GM12878 (cell line): ENCODE measurements at regions not wholly inside any gene's neighbourhood (a gene's known extent, or its start where the extent isn't known, plus 50 kb on each side); places are given as distances from the start of the nearest gene placed in this dataset.

Experiments
- HDGF ChIP-seq: fragments of 450-650 bp; IDR thresholded peaks from 2 replicates; pipeline ENCODE4 v1.6.1; 2016; ENCODE audit warnings: antibody characterized with exemption
- NR2C2 ChIP-seq: IDR thresholded peaks from 2 replicates; pipeline ENCODE4 v1.6.1; 2011; ENCODE audit warnings: borderline replicate concordance, low read depth; ENCODE audit not compliant: control insufficient read depth, insufficient read length
- POLR2A ChIP-seq: IDR thresholded peaks from 2 replicates; pipeline ENCODE4 v1.6.1; 2011; ENCODE audit warnings: low read depth, mild to moderate bottlenecking, low read length
- TF ChIP-seq, protein P1 (sequence below): IDR thresholded peaks from 2 replicates; pipeline ENCODE4 v1.6.1; 2012; ENCODE audit warnings: improper control_type of control experiment, low read depth, low read length; ENCODE audit not compliant: insufficient replicate concordance
- TF ChIP-seq, protein P2 (sequence below): fragments of 450-650 bp; IDR thresholded peaks from 2 replicates; pipeline ENCODE4 v1.6.1; 2017; ENCODE audit warnings: mild to moderate bottlenecking, moderate library complexity

DNA sequence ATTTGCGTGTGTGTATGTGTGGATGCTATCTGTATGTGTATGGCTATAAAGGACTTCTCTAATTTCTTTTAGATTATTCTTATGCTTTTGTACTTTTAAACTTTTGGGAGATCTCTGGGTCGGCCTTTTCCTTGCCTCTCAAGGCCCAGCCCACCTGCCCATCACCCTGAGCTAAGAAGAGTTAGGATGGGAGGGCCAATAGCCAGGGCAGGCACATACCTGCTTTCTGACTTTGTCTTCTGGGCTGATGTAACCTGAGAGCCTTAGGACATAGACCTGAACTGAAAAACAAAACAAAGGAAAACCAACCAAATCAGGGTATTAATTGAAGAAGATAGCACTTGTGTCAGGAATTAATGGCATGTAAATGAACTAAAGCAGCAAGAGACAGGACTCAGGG lies 100.2 kb downstream of the IRX1 start (continued):
- TF ChIP-seq, protein P1, sequence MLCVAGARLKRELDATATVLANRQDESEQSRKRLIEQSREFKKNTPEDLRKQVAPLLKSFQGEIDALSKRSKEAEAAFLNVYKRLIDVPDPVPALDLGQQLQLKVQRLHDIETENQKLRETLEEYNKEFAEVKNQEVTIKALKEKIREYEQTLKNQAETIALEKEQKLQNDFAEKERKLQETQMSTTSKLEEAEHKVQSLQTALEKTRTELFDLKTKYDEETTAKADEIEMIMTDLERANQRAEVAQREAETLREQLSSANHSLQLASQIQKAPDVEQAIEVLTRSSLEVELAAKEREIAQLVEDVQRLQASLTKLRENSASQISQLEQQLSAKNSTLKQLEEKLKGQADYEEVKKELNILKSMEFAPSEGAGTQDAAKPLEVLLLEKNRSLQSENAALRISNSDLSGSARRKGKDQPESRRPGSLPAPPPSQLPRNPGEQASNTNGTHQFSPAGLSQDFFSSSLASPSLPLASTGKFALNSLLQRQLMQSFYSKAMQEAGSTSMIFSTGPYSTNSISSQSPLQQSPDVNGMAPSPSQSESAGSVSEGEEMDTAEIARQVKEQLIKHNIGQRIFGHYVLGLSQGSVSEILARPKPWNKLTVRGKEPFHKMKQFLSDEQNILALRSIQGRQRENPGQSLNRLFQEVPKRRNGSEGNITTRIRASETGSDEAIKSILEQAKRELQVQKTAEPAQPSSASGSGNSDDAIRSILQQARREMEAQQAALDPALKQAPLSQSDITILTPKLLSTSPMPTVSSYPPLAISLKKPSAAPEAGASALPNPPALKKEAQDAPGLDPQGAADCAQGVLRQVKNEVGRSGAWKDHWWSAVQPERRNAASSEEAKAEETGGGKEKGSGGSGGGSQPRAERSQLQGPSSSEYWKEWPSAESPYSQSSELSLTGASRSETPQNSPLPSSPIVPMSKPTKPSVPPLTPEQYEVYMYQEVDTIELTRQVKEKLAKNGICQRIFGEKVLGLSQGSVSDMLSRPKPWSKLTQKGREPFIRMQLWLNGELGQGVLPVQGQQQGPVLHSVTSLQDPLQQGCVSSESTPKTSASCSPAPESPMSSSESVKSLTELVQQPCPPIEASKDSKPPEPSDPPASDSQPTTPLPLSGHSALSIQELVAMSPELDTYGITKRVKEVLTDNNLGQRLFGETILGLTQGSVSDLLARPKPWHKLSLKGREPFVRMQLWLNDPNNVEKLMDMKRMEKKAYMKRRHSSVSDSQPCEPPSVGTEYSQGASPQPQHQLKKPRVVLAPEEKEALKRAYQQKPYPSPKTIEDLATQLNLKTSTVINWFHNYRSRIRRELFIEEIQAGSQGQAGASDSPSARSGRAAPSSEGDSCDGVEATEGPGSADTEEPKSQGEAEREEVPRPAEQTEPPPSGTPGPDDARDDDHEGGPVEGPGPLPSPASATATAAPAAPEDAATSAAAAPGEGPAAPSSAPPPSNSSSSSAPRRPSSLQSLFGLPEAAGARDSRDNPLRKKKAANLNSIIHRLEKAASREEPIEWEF: no peak
- TF ChIP-seq HDGF: no peak
- TF ChIP-seq, protein P2, sequence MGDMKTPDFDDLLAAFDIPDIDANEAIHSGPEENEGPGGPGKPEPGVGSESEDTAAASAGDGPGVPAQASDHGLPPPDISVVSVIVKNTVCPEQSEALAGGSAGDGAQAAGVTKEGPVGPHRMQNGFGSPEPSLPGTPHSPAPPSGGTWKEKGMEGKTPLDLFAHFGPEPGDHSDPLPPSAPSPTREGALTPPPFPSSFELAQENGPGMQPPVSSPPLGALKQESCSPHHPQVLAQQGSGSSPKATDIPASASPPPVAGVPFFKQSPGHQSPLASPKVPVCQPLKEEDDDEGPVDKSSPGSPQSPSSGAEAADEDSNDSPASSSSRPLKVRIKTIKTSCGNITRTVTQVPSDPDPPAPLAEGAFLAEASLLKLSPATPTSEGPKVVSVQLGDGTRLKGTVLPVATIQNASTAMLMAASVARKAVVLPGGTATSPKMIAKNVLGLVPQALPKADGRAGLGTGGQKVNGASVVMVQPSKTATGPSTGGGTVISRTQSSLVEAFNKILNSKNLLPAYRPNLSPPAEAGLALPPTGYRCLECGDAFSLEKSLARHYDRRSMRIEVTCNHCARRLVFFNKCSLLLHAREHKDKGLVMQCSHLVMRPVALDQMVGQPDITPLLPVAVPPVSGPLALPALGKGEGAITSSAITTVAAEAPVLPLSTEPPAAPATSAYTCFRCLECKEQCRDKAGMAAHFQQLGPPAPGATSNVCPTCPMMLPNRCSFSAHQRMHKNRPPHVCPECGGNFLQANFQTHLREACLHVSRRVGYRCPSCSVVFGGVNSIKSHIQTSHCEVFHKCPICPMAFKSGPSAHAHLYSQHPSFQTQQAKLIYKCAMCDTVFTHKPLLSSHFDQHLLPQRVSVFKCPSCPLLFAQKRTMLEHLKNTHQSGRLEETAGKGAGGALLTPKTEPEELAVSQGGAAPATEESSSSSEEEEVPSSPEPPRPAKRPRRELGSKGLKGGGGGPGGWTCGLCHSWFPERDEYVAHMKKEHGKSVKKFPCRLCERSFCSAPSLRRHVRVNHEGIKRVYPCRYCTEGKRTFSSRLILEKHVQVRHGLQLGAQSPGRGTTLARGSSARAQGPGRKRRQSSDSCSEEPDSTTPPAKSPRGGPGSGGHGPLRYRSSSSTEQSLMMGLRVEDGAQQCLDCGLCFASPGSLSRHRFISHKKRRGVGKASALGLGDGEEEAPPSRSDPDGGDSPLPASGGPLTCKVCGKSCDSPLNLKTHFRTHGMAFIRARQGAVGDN: no peak
- TF ChIP-seq NR2C2: no peak
- TF ChIP-seq POLR2A: no peak
- TF ChIP-seq, all 136 proteins: peak for 0
